NCI-H1694 treated with DMSO at 0.1 percent for 48 hours (cell line): ENCODE measurements at regions not wholly inside any gene's neighbourhood (a gene's known extent, or its start where the extent isn't known, plus 50 kb on each side); places are given as distances from the start of the nearest gene placed in this dataset.

Experiments
- DNase-seq: peaks from one replicate; lab custom pipeline; 2025; lab: John Stamatoyannopoulos, UW

GRCh38 chr1:199629624-199630023, 397.9 kb upstream of the NR5A2 start:
- DNase-seq: no peak

GRCh38 chr1:199639453-199639852, 388.1 kb upstream of the NR5A2 start:
- no peak for DNase-seq

GRCh38 chr1:199641531-199641930, 386.0 kb upstream of the NR5A2 start:
- no peak for DNase-seq

GRCh38 chr1:199644912-199645311, 382.6 kb upstream of the NR5A2 start:
- DNase-seq: no peak

- DNase-seq: no peak
Measured at GRCh38 chr1:199646761-199647160, 380.7 kb upstream of the NR5A2 start.

- no peak for DNase-seq
Measured at GRCh38 chr1:199657449-199657848, 370.1 kb upstream of the NR5A2 start.

GRCh38 chr1:199660071-199660470, 367.4 kb upstream of the NR5A2 start:
- DNase-seq: no peak

GRCh38 chr1:199665371-199665770, 362.1 kb upstream of the NR5A2 start:
- no peak for DNase-seq

GRCh38 chr1:199667089-199667488, 360.4 kb upstream of the NR5A2 start:
- DNase-seq: no peak

- DNase-seq: no peak
Measured at GRCh38 chr1:199669916-199670315, 357.6 kb upstream of the NR5A2 start.

GRCh38 chr1:199671684-199672083, 355.8 kb upstream of the NR5A2 start:
- no peak for DNase-seq

GRCh38 chr1:199675937-199676336, 351.6 kb upstream of the NR5A2 start:
- no peak for DNase-seq

- no peak for DNase-seq
Measured at GRCh38 chr1:199678771-199679170, 348.7 kb upstream of the NR5A2 start.

- DNase-seq: no peak
Measured at GRCh38 chr1:199682081-199682480, 345.4 kb upstream of the NR5A2 start.

- peak; percentile 60 for DNase-seq
Measured at GRCh38 chr1:199684686-199685273, 342.7 kb upstream of the NR5A2 start.

GRCh38 chr1:199685369-199685768, 342.1 kb upstream of the NR5A2 start:
- DNase-seq: no peak

GRCh38 chr1:199687321-199687720, 340.2 kb upstream of the NR5A2 start:
- no peak for DNase-seq

GRCh38 chr1:199688133-199688676, 339.3 kb upstream of the NR5A2 start:
- no peak for DNase-seq

- DNase-seq: no peak
Measured at GRCh38 chr1:199688774-199689173, 338.7 kb upstream of the NR5A2 start.

GRCh38 chr1:199690496-199690895, 337.0 kb upstream of the NR5A2 start:
- DNase-seq: no peak

GRCh38 chr1:199691540-199691939, 336.0 kb upstream of the NR5A2 start:
- DNase-seq: no peak

GRCh38 chr1:199693724-199694123, 333.8 kb upstream of the NR5A2 start:
- DNase-seq: no peak

GRCh38 chr1:199696225-199696624, 331.3 kb upstream of the NR5A2 start:
- no peak for DNase-seq

GRCh38 chr1:199698222-199698621, 329.3 kb upstream of the NR5A2 start:
- DNase-seq: no peak
